HCT116 (cell line): ENCODE measurements at regions not wholly inside any gene's neighbourhood (a gene's known extent, or its start where the extent isn't known, plus 50 kb on each side); places are given as distances from the start of the nearest gene placed in this dataset.

Experiments used
- ATAC-seq: fragments of 200-7000 bp; cut with Tn5 transposase; 2 replicates; pipeline ENCODE4 v1.9.1; 2020; ENCODE audit warnings: mild to moderate bottlenecking, moderate library complexity
- BruUV-seq: library from RNA; stranded (reverse); fragments of 400-500 nt; replicated peaks from 2 replicates; lab custom pipeline; 2021; lab: Mats Ljungman, UMichigan
- CTCF ChIA-PET: fragments of 300-600 bp; sonication (Branson Sonifier 250); formaldehyde crosslinking; loops from one replicate; lab custom pipeline; 2021; ENCODE audit warnings: antibody characterized with exemption; lab: Charles Lee
- POLR2A ChIA-PET: fragments of 300-600, 350-600 bp; sonication (Branson Sonifier 250); formaldehyde crosslinking; loops from one replicate; lab custom pipeline; 2021; ENCODE audit warnings: antibody characterized with exemption; lab: Charles Lee
- RAD21 ChIA-PET, 2 experiments: fragments of 300-600 bp; sonication (Branson Sonifier 250); formaldehyde crosslinking; loops; one replicate each; lab custom pipeline; 2023; ENCODE audit warnings: low total read pairs in 2 of 2; ENCODE audit not compliant: uncharacterized antibody in 2 of 2, unreplicated experiment in 2 of 2, low non-redundant PET in 1 of 2; lab: Charles Lee
- DNase-seq: peaks from one replicate; pipeline ENCODE4 v3.0.0-alpha.2; 2010; ENCODE audit warnings: low read depth, low spot score
- H2AFZ ChIP-seq: fragments of 200-600 bp; shearing (Covaris generic), sonication (generic); 2 replicates; pipeline ENCODE4 v1.6.1; 2017; ENCODE audit warnings: low read depth, mixed run types, mixed read lengths, antibody characterized with exemption, low read length; ENCODE audit not compliant: poor library complexity, severe bottlenecking
- H3K27ac ChIP-seq: 2 replicates; pipeline ENCODE4 v1.5.1; 2012; ENCODE audit warnings: low read depth, low read length
- H3K27me3 ChIP-seq: fragments of 200-600 bp; sonication (generic); 2 replicates; pipeline ENCODE4 v1.6.1; 2016; ENCODE audit warnings: mixed run types, low read length, mixed read lengths; ENCODE audit not compliant: insufficient read depth
- H3K36me3 ChIP-seq, 2 experiments: fragments of 200-500 bp in 1 of 2; fragments of 200-600 bp in 1 of 2; sonication (Bioruptor generic) in 1 of 2; sonication (generic) in 1 of 2; 2 replicates each; pipeline versions ENCODE4 v1.5.1 to v1.6.1; 2014 to 2016; ENCODE audit warnings: low read length in 2 of 2, inconsistent platforms in 1 of 2, mixed read lengths in 1 of 2, mixed run types in 1 of 2; ENCODE audit not compliant: insufficient read depth in 2 of 2, control insufficient read depth in 1 of 2
- H3K4me1 ChIP-seq, 2 experiments: fragments of 200-600 bp in 1 of 2; sonication (generic) in 1 of 2; 2 replicates each; pipeline versions ENCODE4 v1.5.1 to v1.6.1; 2012 to 2017; ENCODE audit warnings: low read length in 2 of 2, inconsistent platforms in 1 of 2, mild to moderate bottlenecking in 1 of 2, mixed read lengths in 1 of 2, mixed run types in 1 of 2, moderate library complexity in 1 of 2; ENCODE audit not compliant: insufficient read depth in 2 of 2, control insufficient read depth in 1 of 2
- H3K4me2 ChIP-seq: fragments of 200-600 bp; sonication (generic); 2 replicates; pipeline ENCODE4 v1.6.1; 2017; ENCODE audit warnings: mixed run types, low read length, mixed read lengths
- H3K4me3 ChIP-seq, 2 experiments: fragments of 200-600 bp in 1 of 2; sonication (generic) in 1 of 2; replicated peaks in 1 of 2; 2 replicates each; pipeline ENCODE4 v1.5.1; 2011 to 2016; ENCODE audit warnings: low read length in 2 of 2, control low read depth in 1 of 2, low read depth in 1 of 2, mild to moderate bottlenecking in 1 of 2, mixed read lengths in 1 of 2, mixed run types in 1 of 2
- H3K79me2 ChIP-seq: fragments of 200-600 bp; sonication (generic); 2 replicates; pipeline ENCODE4 v1.6.1; 2017; ENCODE audit warnings: mild to moderate bottlenecking, mixed run types, low read length, moderate library complexity, mixed read lengths; ENCODE audit not compliant: insufficient read depth
- H3K9ac ChIP-seq: fragments of 200-600 bp; sonication (generic); 2 replicates; pipeline ENCODE4 v1.6.1; 2016; ENCODE audit warnings: low read length, mixed read lengths
- H3K9me2 ChIP-seq: fragments of 200-600 bp; sonication (generic), shearing (Covaris generic); 2 replicates; pipeline ENCODE4 v1.6.1; 2017; ENCODE audit warnings: mixed run types, mild to moderate bottlenecking, moderate library complexity; ENCODE audit not compliant: insufficient read depth
- H3K9me3 ChIP-seq, 2 experiments: fragments of 200-500 bp in 1 of 2; fragments of 200-600 bp in 1 of 2; sonication (Bioruptor generic) in 1 of 2; sonication (generic) in 1 of 2; 2 replicates each; pipeline ENCODE4 v1.6.1; 2014 to 2017; ENCODE audit warnings: low read length in 2 of 2, mixed read lengths in 2 of 2, inconsistent platforms in 1 of 2, low read depth in 1 of 2, mild to moderate bottlenecking in 1 of 2, mixed run types in 1 of 2, moderate library complexity in 1 of 2; ENCODE audit not compliant: control insufficient read depth in 1 of 2, insufficient read depth in 1 of 2
- H4K20me1 ChIP-seq: fragments of 200-600 bp; sonication (generic), shearing (Covaris generic); 2 replicates; pipeline ENCODE4 v1.6.1; 2017; ENCODE audit warnings: mixed run types, mild to moderate bottlenecking, moderate library complexity; ENCODE audit not compliant: insufficient read depth
- ATF3 ChIP-seq: IDR thresholded peaks from 2 replicates; pipeline ENCODE4 v1.6.1; 2012
- CEBPB ChIP-seq: IDR thresholded peaks from 2 replicates; pipeline ENCODE4 v1.6.1; 2012; ENCODE audit warnings: low read depth
- EGR1 ChIP-seq: IDR thresholded peaks from 2 replicates; pipeline ENCODE4 v1.6.1; 2012; ENCODE audit warnings: low read depth
- ELF1 ChIP-seq: IDR thresholded peaks from 2 replicates; pipeline ENCODE4 v1.6.1; 2012; ENCODE audit warnings: low read depth, borderline replicate concordance
- EZH2phosphoT487 ChIP-seq: fragments of 200-600 bp; IDR thresholded peaks from 2 replicates; pipeline ENCODE4 v1.6.1; 2018; ENCODE audit warnings: antibody characterized with exemption, borderline replicate concordance
- JUND ChIP-seq: IDR thresholded peaks from 2 replicates; pipeline ENCODE4 v1.6.1; 2012
- MAX ChIP-seq: IDR thresholded peaks from 2 replicates; pipeline ENCODE4 v1.6.1; 2012
- POLR2A ChIP-seq: IDR thresholded peaks from 2 replicates; pipeline ENCODE4 v1.7.0; 2011; ENCODE audit warnings: borderline replicate concordance; ENCODE audit not compliant: insufficient read depth, insufficient read length; ENCODE audit errors: extremely low read depth
- POLR2AphosphoS5 ChIP-seq: IDR thresholded peaks from 2 replicates; pipeline ENCODE4 v1.6.1; 2011; ENCODE audit warnings: mild to moderate bottlenecking, low read depth, low read length, moderate library complexity
- RAD21 ChIP-seq: IDR thresholded peaks from 2 replicates; pipeline ENCODE4 v1.6.1; 2012; ENCODE audit warnings: low read depth, mild to moderate bottlenecking
- REST ChIP-seq: IDR thresholded peaks from 2 replicates; pipeline ENCODE4 v1.6.1; 2012; ENCODE audit warnings: low read depth
- SP1 ChIP-seq: IDR thresholded peaks from 2 replicates; pipeline ENCODE4 v1.6.1; 2012; ENCODE audit warnings: low read depth
- TCF7L2 ChIP-seq: IDR thresholded peaks from 2 replicates; pipeline ENCODE4 v1.7.0; 2011; ENCODE audit warnings: borderline replicate concordance, inconsistent platforms; ENCODE audit not compliant: insufficient read depth, insufficient read length; ENCODE audit errors: extremely low read depth
- YY1 ChIP-seq: IDR thresholded peaks from 2 replicates; pipeline ENCODE4 v1.6.1; 2011; ENCODE audit warnings: low read length, low read depth, moderate library complexity, mild to moderate bottlenecking; ENCODE audit not compliant: insufficient replicate concordance; ENCODE audit errors: extremely low read depth
- ZBTB33 ChIP-seq: IDR thresholded peaks from 2 replicates; pipeline ENCODE4 v1.6.1; 2011; ENCODE audit warnings: mild to moderate bottlenecking, low read length, moderate library complexity; ENCODE audit not compliant: insufficient replicate concordance; ENCODE audit errors: extremely low read depth
- ZFX ChIP-seq: fragments of 450-650 bp; IDR thresholded peaks from 2 replicates; pipeline ENCODE4 v1.6.1; 2017
- ZNF274 ChIP-seq: fragments of 200-500 bp; sonication (Bioruptor generic); IDR thresholded peaks from 2 replicates; pipeline ENCODE4 v1.6.1; 2014; ENCODE audit warnings: mild to moderate bottlenecking, low read depth, low read length, inconsistent platforms
- intact Hi-C: fragments of 100-400 bp; cut with micrococcal nuclease; formaldehyde crosslinking; loops from 2 replicates; pipeline ENCODE4 v1.10.0; 2022

- Histone ChIP-seq H3K79me2 (no peaks in the 10 kb centered on the region), H3K9ac (no peak overlapping the region), H3K27ac (no peak overlapping the region), H4K20me1 (no peaks in the 10 kb centered on the region), H2AFZ (no peak overlapping the region), H3K4me3 (no peak overlapping the region), H3K4me1 (no peaks in the 10 kb centered on the region), H3K9me3 (no peaks in the 10 kb centered on the region), H3K27me3 (0 out of 2 replicates have a peak, but pooled peaks cover 14% of the 10 kb centered on the region), H3K9me2 (no peaks in the 10 kb centered on the region)
- BruUV-seq: no TSS peak
- RAD21 ChIA-PET: no interaction called here
- no peak for ATAC-seq
- POLR2A ChIA-PET: no interaction called here
- no peak for TF ChIP-seq YY1
- no peak for TF ChIP-seq POLR2A
- no peak for TF ChIP-seq SP1
- TF ChIP-seq POLR2AphosphoS5: no peak
- TF ChIP-seq REST: no peak
- TF ChIP-seq ZBTB33: no peak
- TF ChIP-seq CEBPB: no peak
- TF ChIP-seq TCF7L2: no peak
- TF ChIP-seq ZNF274: no peak
- TF ChIP-seq ATF3: no peak
- no peak for TF ChIP-seq EGR1
- no peak for TF ChIP-seq ZFX
- no peak for TF ChIP-seq JUND
- TF ChIP-seq ELF1: no peak
- TF ChIP-seq EZH2phosphoT487: no peak
- TF ChIP-seq MAX: no peak
- no peak for TF ChIP-seq RAD21
- TF ChIP-seq, all 23 proteins: peak for 0
- Histone ChIP-seq H3K4me2 (no peak overlapping the region), H3K36me3 (no peaks in the 10 kb centered on the region)
- intact Hi-C loops: no loop called here
- DNase-seq: no peak
- CTCF ChIA-PET: no interaction called here
Measured at GRCh38 chr18:78687736-78688135, 291.9 kb upstream of the SALL3 start.
